ENCODE measurements at regions not wholly inside any gene's neighbourhood (a gene's known extent, or its start where the extent isn't known, plus 50 kb on each side); places are given as distances from the start of the nearest gene placed in this dataset.

- H3K4me2 ChIP-seq = no peak overlapping the region
- no peak for TF ChIP-seq Cebpa-rat (IDR thresholded peaks at IDR 0.05)
- H4K20me1 ChIP-seq = no peaks in the 10 kb centered on the region
- H3K9me3 ChIP-seq = no peaks in the 10 kb centered on the region
- no peaks in the 10 kb centered on the region for H3K36me3 ChIP-seq
- H3K9ac ChIP-seq = no peak overlapping the region
- no peak overlapping the region for H3K4me3 ChIP-seq
- peaks cover 17% of the 10 kb centered on the region for H3K4me1 ChIP-seq
- no peaks in the 10 kb centered on the region for H3K27me3 ChIP-seq
- H3K27ac ChIP-seq = no peak overlapping the region
Measured at GRCh38 chr20:48342822-48343513, 484.8 kb downstream of the PREX1 start.

- no peaks in the 10 kb centered on the region for H3K9me3 ChIP-seq
- no peak overlapping the region for H3K27ac ChIP-seq
- no peak overlapping the region for H3K9ac ChIP-seq
- no peak for TF ChIP-seq Cebpa-rat (IDR thresholded peaks at IDR 0.05)
- H3K27me3 ChIP-seq = no peaks in the 10 kb centered on the region
- H3K4me3 ChIP-seq = no peak overlapping the region
- H3K4me1 ChIP-seq = peaks cover 17% of the 10 kb centered on the region
- H4K20me1 ChIP-seq = no peaks in the 10 kb centered on the region
- no peaks in the 10 kb centered on the region for H3K36me3 ChIP-seq
- H3K4me2 ChIP-seq = peak overlapping the region; percentile 37
Measured at GRCh38 chr20:48340883-48341281, 486.9 kb downstream of the PREX1 start.

GRCh38 chr20:48339986-48340882 is 487.6 kb downstream of the PREX1 start:
- H3K27me3 ChIP-seq = no peaks in the 10 kb centered on the region
- no peak overlapping the region for H3K27ac ChIP-seq
- no peaks in the 10 kb centered on the region for H3K36me3 ChIP-seq
- no peak overlapping the region for H3K4me3 ChIP-seq
- H3K4me1 ChIP-seq = peaks cover 17% of the 10 kb centered on the region
- no peak for TF ChIP-seq Cebpa-rat (IDR thresholded peaks at IDR 0.05)
- no peaks in the 10 kb centered on the region for H4K20me1 ChIP-seq
- H3K9me3 ChIP-seq = no peaks in the 10 kb centered on the region
- H3K9ac ChIP-seq = no peak overlapping the region
- H3K4me2 ChIP-seq = peak overlapping the region; percentile 37

GRCh38 chr20:48339190-48339985 is 488.4 kb downstream of the PREX1 start:
- Histone ChIP-seq H3K27me3 (no peaks in the 10 kb centered on the region), H4K20me1 (no peaks in the 10 kb centered on the region), H3K9me3 (no peaks in the 10 kb centered on the region), H3K27ac (no peak overlapping the region), H3K4me1 (peaks cover 17% of the 10 kb centered on the region), H3K36me3 (no peaks in the 10 kb centered on the region), H3K4me2 (no peak overlapping the region), H3K9ac (no peak overlapping the region), H3K4me3 (no peak overlapping the region)
- TF ChIP-seq Cebpa-rat (IDR thresholded peaks at IDR 0.05) = no peak

GRCh38 chr20:48338717-48339116 is 489.1 kb downstream of the PREX1 start:
- H3K27ac ChIP-seq = no peak overlapping the region
- no peaks in the 10 kb centered on the region for H4K20me1 ChIP-seq
- peaks cover 17% of the 10 kb centered on the region for H3K4me1 ChIP-seq
- H3K36me3 ChIP-seq = no peaks in the 10 kb centered on the region
- no peak for TF ChIP-seq Cebpa-rat (IDR thresholded peaks at IDR 0.05)
- H3K9me3 ChIP-seq = no peaks in the 10 kb centered on the region
- no peaks in the 10 kb centered on the region for H3K27me3 ChIP-seq
- H3K4me2 ChIP-seq = no peak overlapping the region
- no peak overlapping the region for H3K4me3 ChIP-seq
- no peak overlapping the region for H3K9ac ChIP-seq

GRCh38 chr20:48336597-48336996 is 491.2 kb downstream of the PREX1 start:
- Histone ChIP-seq H3K4me2 (no peak overlapping the region), H3K27ac (no peak overlapping the region), H3K4me1 (peaks cover 17% of the 10 kb centered on the region), H3K4me3 (no peak overlapping the region), H3K9ac (no peak overlapping the region), H3K36me3 (no peaks in the 10 kb centered on the region), H3K9me3 (no peaks in the 10 kb centered on the region), H3K27me3 (no peaks in the 10 kb centered on the region), H4K20me1 (no peaks in the 10 kb centered on the region)
- TF ChIP-seq Cebpa-rat (IDR thresholded peaks at IDR 0.05) = no peak

GRCh38 chr20:48335308-48336050 is 492.3 kb downstream of the PREX1 start:
- H3K27me3 ChIP-seq = no peaks in the 10 kb centered on the region

GRCh38 chr20:48333707-48334106 is 494.1 kb downstream of the PREX1 start:
- no peak overlapping the region for H3K4me2 ChIP-seq
- H3K4me3 ChIP-seq = no peak overlapping the region
- peaks cover 10% of the 10 kb centered on the region for H3K4me1 ChIP-seq
- no peak for TF ChIP-seq Cebpa-rat (IDR thresholded peaks at IDR 0.05)
- H3K27ac ChIP-seq = no peak overlapping the region
- H3K27me3 ChIP-seq = no peaks in the 10 kb centered on the region
- no peaks in the 10 kb centered on the region for H3K9me3 ChIP-seq
- H3K9ac ChIP-seq = no peak overlapping the region
- no peaks in the 10 kb centered on the region for H4K20me1 ChIP-seq
- no peaks in the 10 kb centered on the region for H3K36me3 ChIP-seq

More at GRCh38 chr20:48335308-48336050, 492.3 kb downstream of the PREX1 start:
- Histone ChIP-seq H3K27ac (no peak overlapping the region), H3K36me3 (no peaks in the 10 kb centered on the region), H3K9me3 (no peaks in the 10 kb centered on the region), H3K9ac (no peak overlapping the region), H3K4me1 (peaks cover 8% of the 10 kb centered on the region), H3K4me3 (no peak overlapping the region), H4K20me1 (no peaks in the 10 kb centered on the region), H3K4me2 (no peak overlapping the region)
- TF ChIP-seq Cebpa-rat (IDR thresholded peaks at IDR 0.05) = no peak

GRCh38 chr20:48332555-48332954 is 495.2 kb downstream of the PREX1 start:
- Histone ChIP-seq H3K9ac (no peak overlapping the region), H3K27ac (no peak overlapping the region), H3K36me3 (no peaks in the 10 kb centered on the region), H3K4me1 (peaks cover 13% of the 10 kb centered on the region), H4K20me1 (no peaks in the 10 kb centered on the region), H3K27me3 (no peaks in the 10 kb centered on the region), H3K9me3 (no peaks in the 10 kb centered on the region), H3K4me2 (no peak overlapping the region), H3K4me3 (no peak overlapping the region)
- TF ChIP-seq Cebpa-rat (IDR thresholded peaks at IDR 0.05) = no peak

Data from BLaER1 (cell line).